ENCODE measurements at regions not wholly inside any gene's neighbourhood (a gene's known extent, or its start where the extent isn't known, plus 50 kb on each side); places are given as distances from the start of the nearest gene placed in this dataset.

DNA sequence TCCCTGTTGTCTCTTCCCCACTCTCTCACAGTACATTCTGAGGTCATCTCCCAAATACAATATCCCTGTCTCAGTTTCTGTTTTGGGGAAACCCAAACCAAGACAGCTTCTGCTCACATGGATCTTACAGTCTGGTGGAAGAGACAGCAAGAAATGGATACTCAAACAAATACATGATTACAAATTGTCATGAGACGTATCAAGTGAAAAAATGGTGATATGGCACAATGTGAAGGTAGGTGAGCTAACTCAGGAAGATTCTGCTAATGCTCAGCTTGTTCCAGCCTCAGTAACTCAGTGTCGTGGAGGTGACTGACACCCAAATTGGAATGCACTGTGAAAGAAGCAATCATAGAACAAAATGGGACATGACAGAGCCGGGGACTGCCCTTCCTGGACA, 68.3 kb downstream of the CHST1 start:
- DNase-seq, result no peak

DNA sequence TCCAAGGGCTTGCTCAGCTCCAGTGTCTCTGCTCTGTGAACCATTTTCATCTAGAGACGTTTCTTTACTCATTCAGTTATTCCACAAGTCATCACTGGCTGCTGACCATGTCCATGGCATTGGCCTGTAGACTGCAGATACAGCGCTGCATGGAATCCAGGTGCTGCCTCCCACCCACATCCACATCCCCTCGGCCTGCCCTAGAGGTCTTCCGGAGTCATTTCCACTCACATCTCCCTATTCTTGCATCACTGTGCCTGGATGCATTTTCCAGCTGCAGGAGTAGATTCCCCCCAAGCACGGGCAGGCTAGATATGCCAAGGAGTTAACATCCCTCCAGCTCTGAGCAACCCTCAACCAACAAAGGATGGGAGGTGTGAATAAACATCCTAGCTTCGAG, 68.9 kb downstream of the CHST1 start:
- no peak for DNase-seq

DNA sequence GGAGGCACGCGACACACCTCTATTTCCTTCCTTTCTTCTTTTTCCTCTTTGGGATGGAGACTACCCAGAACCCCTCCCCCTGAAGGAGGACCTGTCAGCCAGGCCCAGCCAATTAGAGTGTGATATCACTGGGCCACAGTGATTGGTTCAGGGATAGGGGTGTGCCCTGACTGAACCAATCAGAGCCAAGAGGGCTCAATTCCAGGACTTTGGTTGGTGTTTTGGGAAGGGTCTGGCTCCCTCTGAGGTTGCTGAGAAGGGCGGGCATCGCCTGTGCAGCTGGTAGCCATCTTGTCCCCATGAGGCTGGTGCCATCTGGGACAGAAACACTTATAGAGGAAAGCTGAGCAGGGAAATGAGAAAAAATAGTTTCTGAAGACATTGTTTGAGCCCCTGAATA, 71.4 kb downstream of the CHST1 start:
- no peak for DNase-seq

- DNase-seq, result no peak
Observed at GRCh38 chr11:45592636-45593035, 72.8 kb downstream of the CHST1 start.

DNA sequence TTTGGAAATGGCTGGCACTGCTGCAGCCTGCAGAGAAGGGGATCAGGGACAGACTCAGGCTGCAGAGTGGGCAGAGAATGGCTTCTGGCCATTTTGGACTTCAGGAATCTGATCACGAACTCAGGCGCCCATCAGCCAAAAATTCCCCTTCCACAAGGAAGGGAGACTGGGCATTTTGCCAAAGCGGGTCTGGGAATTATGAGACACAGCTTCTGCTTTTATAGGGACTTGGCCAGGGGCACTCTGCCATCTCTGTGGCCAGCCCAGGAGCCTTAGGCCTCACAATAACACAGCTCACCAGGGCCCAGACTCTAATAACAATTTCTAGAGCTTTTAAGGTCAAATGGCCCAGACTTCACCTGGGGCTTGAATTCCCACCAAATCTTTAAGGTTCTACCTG, 74.7 kb downstream of the CHST1 start:
- no peak for DNase-seq

GRCh38 chr11:45585205-45585604, 80.2 kb downstream of the CHST1 start:
- no peak for DNase-seq

DNA sequence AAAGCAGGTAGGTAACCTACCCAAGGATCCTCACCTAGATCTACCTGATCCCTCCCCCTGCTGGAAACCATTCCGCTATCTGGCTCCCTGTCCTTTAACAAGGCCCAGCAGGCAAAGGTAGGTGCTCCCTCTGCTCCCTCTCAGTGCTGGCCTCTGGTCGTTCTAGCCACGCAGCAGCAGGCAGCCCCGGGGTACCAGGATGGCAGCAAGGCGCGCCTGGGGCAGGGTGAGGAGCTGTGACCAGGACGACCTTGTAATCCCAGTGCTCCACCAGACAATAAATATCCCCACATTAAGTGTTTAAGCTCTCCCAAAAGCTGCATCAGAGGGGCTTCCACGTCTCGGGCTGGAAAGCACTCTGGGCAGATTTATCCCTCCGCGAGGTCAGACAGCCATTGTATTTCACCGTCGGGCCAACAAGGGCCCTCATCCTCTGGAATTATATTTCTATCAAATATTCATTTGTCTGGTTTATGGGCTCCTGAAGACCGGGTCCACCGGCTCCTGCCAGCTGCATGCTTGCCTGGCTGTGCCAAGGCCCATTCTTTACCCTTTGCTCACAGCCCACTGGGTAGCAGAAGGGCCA, 81.3 kb downstream of the CHST1 start:
- DNase-seq, result no peak

- no peak for DNase-seq
Observed at GRCh38 chr11:45580399-45580798, 85.0 kb downstream of the CHST1 start.

GRCh38 chr11:45578316-45578715, 87.1 kb downstream of the CHST1 start:
- DNase-seq, result no peak

DNA sequence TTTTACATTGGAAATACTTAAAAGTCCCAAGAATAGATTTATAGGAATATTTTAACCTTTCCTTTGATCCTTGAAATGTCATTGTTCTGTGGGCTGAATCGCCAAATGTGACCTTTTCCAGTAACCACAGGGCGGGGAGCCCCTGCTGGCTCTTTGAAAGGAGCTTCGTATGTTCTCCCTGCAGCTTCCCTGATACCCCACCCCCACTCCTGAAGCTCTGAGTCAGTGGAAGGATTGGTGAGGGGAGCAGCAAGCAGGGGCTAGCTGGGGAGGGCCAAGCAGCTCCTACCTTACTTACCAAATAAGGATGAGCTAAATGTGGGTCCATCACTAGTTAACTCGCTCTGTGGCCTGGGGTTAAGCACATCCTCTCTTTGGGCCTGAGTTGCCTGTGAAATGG, 87.7 kb downstream of the CHST1 start:
- no peak for DNase-seq

DNA sequence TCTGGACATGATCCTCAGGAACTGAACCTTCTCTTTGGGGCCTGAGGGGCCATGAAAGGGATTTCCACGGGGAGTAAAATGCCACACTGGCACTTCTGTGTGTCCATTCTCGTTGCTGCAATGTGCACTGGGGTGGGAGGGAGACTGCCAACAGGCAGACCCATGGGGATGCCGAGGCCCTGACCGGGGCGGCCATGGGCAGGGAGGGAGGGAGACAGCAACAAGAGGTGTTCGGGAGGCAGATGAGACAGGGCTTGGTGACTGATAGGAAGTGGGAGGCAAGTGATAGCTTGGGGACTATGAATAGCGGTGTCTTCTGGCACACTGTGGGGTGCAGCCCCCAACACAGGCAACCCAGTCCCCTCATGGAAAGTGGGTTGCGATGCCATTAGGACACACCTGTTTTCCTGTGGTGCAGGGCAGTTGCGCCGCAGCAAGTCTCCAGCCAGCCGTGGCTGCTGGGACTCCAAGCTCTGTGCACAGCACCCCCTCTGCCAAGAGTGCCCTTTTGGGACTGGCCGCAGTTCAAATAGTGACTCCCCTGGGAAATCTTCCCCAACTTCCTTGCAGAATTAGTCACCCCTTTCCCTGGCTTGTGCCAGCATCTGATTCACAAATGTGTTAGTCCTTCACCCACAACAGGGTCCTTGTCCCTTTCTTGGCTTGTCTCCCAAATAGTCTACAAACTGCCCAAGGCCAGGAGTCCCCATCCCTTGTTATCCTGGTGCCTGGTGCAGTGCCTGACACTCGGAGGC, 88.8 kb downstream of the CHST1 start:
- DNase-seq, result no peak

DNA sequence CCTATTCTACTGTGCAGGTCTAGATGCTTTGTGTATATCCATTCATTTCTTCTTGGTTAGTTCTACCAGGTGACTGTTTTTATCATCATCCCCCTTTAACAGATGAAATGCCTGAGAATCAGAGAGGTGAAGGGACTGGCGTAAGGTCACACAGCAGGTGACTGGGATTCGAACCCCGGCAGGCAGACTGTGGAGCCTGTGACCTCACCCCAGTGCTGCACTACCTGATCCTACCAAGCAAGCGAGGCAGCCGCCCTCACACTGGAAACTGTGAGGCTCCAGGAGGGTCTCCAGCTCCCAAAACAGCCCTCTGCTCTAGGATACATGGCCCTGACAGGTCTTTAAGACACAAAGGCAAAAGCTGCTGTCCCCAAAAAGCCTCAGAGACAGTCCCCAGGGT, 91.7 kb downstream of the CHST1 start:
- DNase-seq, result no peak

- DNase-seq, result no peak
Observed at GRCh38 chr11:45572354-45573123, 92.9 kb downstream of the CHST1 start.

DNA sequence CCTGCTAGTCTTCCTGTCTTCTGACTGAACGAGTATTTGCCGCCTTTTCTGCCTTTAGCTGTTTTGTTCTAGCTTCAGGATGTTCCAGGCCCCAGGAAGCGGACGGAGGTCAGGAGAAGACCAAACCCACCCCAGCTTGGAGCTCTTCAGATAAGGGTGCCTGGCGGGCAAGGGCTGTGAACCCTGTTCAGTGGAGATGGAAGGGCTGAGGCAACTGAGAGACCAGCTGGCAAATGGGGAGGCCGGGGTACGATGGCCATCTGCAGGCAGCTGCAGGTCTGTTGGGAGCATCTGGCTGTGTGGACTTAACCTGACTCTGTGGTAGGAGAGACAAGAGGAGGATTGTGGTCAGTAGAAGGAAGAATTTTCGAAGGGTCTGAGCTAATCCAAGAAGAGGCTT, 95.6 kb downstream of the CHST1 start:
- DNase-seq, result no peak

- no peak for DNase-seq
Observed at GRCh38 chr11:45568049-45568448, 97.4 kb downstream of the CHST1 start.

DNA sequence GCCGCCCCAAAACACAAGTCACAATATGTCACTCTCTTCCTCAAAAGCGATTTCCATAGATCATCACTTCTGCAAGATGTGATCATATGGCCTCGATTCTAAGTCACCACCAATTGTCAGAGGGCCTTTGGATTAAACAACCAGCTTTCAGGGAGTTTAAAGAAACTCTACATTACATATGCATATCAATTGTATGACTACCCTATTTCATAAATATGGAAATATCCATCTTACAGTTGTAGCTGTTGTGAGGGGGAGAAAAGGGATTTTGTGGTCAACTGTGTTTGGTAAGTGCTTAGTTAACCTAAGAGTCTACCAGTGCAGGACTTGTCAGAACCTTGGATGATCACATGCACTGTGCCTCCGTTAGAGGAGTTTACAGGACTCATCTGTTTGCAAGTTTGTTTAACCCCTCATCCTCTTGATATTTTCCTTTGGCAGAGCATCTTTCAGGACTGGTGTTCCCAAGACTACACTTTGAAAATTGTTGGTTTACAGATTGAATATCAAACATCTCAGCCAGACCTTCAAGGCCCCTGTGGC, 99.9 kb downstream of the CHST1 start:
- no peak for DNase-seq

DNA sequence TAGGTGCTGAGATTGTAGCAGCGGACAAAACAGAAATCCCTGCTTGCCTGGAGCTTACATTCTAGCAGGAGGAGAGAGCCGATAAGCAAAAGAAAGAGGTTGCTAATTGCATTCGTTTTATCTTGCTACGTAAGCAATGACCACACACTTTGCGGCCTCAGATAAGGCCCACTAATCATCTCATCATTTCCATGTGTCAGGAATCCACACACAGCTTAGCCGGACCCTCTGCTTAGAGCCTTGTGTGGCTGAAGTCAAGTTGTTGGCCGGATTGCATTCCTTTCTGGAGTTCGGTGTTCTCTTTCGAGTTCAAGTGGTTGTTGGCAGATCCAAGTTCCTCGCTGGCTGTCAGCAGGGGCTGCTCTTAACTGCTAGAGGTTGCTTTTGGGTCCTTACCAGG, 101.6 kb downstream of the CHST1 start:
- no peak for DNase-seq

GRCh38 chr11:45563171-45563570, 102.3 kb downstream of the CHST1 start:
- DNase-seq, result no peak

DNA sequence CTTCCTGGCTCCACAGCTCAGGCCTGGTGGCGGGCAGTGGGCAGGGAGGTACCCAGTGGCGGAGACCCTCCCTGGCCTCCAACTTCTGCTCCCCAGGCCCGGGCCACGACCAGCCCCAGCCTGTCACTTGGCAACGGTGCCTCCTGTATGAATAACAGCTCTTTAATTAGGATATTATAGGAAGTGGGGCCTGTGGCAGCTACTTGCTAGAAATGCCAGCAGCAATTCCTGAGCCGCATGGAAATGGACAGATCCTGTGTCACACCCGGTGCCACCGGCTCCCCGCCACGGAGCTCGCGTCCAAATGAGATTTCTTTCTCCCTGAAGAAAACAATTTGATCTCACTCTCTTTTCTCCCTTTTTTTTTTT, 104.5 kb downstream of the CHST1 start:
- no peak for DNase-seq

GRCh38 chr11:45560155-45560912, 105.1 kb downstream of the CHST1 start:
- no peak for DNase-seq

- DNase-seq, result no peak
Observed at GRCh38 chr11:45556851-45557707, 108.3 kb downstream of the CHST1 start.

Data from NCI-H345 (cell line).